H9 (cell line): ENCODE measurements at regions not wholly inside any gene's neighbourhood (a gene's known extent, or its start where the extent isn't known, plus 50 kb on each side); places are given as distances from the start of the nearest gene placed in this dataset.
"Not testable (repeated sequence)": the region's sequence is repeated elsewhere in the genome, so short reads cannot be mapped to it uniquely, and the experiment has no call there.

Source experiments
- DNase-seq: peaks from one replicate; pipeline ENCODE4 v3.0.0-alpha.2; 2017
- H2AFZ ChIP-seq: one replicate; pipeline ENCODE4 v1.6.1; 2013; ENCODE audit warnings: mild to moderate bottlenecking, low read length, control low read depth, moderate library complexity
- H2AK5ac ChIP-seq: 2 replicates; pipeline ENCODE4 v1.6.1; 2013; ENCODE audit warnings: low read length, control low read depth, mixed read lengths; ENCODE audit not compliant: insufficient read length
- H2BK120ac ChIP-seq: one replicate; pipeline ENCODE4 v1.6.1; 2013; ENCODE audit warnings: low read depth, mild to moderate bottlenecking, low read length, control low read depth, inconsistent platforms; ENCODE audit not compliant: poor library complexity, severe bottlenecking
- H2BK12ac ChIP-seq: 2 replicates; pipeline ENCODE4 v1.6.1; 2013; ENCODE audit warnings: low read length, control low read depth, mixed read lengths, low read depth; ENCODE audit not compliant: insufficient read length
- H2BK15ac ChIP-seq: 2 replicates; pipeline ENCODE4 v1.6.1; 2013; ENCODE audit warnings: low read depth, low read length, control low read depth
- H2BK20ac ChIP-seq: one replicate; pipeline ENCODE4 v1.6.1; 2013; ENCODE audit warnings: low read depth, mild to moderate bottlenecking, low read length, control low read depth, inconsistent platforms; ENCODE audit not compliant: poor library complexity, severe bottlenecking
- H2BK5ac ChIP-seq: 2 replicates; pipeline ENCODE4 v1.6.1; 2013; ENCODE audit warnings: low read length, control low read depth, mixed read lengths; ENCODE audit not compliant: insufficient read length
- H3K14ac ChIP-seq: 2 replicates; pipeline ENCODE4 v1.6.1; 2013; ENCODE audit warnings: low read length, control low read depth; ENCODE audit not compliant: insufficient read depth
- H3K18ac ChIP-seq: 2 replicates; pipeline ENCODE4 v1.6.1; 2013; ENCODE audit warnings: low read depth, mild to moderate bottlenecking, mixed read lengths, low read length, control low read depth; ENCODE audit not compliant: insufficient read length
- H3K23ac ChIP-seq: 2 replicates; pipeline ENCODE4 v1.6.1; 2013; ENCODE audit warnings: low read length, control low read depth, mixed read lengths, low read depth; ENCODE audit not compliant: insufficient read length
- H3K23me2 ChIP-seq: 2 replicates; pipeline ENCODE4 v1.6.1; 2013; ENCODE audit warnings: low read depth, mild to moderate bottlenecking, mixed read lengths, low read length, control low read depth; ENCODE audit not compliant: insufficient read length, poor library complexity, severe bottlenecking
- H3K27ac ChIP-seq: 2 replicates; pipeline ENCODE4 v1.5.1; 2013; ENCODE audit warnings: low read length, control low read depth, mixed read lengths, low read depth; ENCODE audit not compliant: insufficient read length
- H3K27me3 ChIP-seq: 2 replicates; pipeline ENCODE4 v1.6.1; 2013; ENCODE audit warnings: low read length, control low read depth, inconsistent platforms; ENCODE audit not compliant: insufficient read depth
- H3K4ac ChIP-seq: 2 replicates; pipeline ENCODE4 v1.6.1; 2013; ENCODE audit warnings: low read depth, mild to moderate bottlenecking, control low read depth, inconsistent platforms, low read length, moderate library complexity
- H3K4me1 ChIP-seq: 2 replicates; pipeline ENCODE4 v1.6.1; 2013; ENCODE audit warnings: low read length, control low read depth, inconsistent platforms; ENCODE audit not compliant: insufficient read depth
- H3K4me2 ChIP-seq: 2 replicates; pipeline ENCODE4 v1.6.1; 2013; ENCODE audit warnings: low read length, control low read depth, mixed read lengths; ENCODE audit not compliant: insufficient read length, insufficient read depth
- H3K56ac ChIP-seq: 2 replicates; pipeline ENCODE4 v1.6.1; 2013; ENCODE audit warnings: low read depth, mild to moderate bottlenecking, mixed read lengths, low read length, control low read depth; ENCODE audit not compliant: insufficient read length
- H3K79me1 ChIP-seq: 2 replicates; pipeline ENCODE4 v1.6.1; 2013; ENCODE audit warnings: low read depth, mild to moderate bottlenecking, moderate library complexity, low read length, control low read depth, inconsistent platforms; ENCODE audit not compliant: insufficient read depth, poor library complexity, severe bottlenecking
- H3K79me2 ChIP-seq: 2 replicates; pipeline ENCODE4 v1.6.1; 2013; ENCODE audit warnings: low read length, control low read depth, inconsistent platforms; ENCODE audit not compliant: insufficient read depth
- H3K9ac ChIP-seq: 2 replicates; pipeline ENCODE4 v1.6.1; 2013; ENCODE audit warnings: low read length, control low read depth, mixed read lengths; ENCODE audit not compliant: insufficient read length; ENCODE audit errors: extremely low read depth
- H3K9me3 ChIP-seq: one replicate; pipeline ENCODE4 v1.6.1; 2013; ENCODE audit warnings: low read depth, low read length, inconsistent platforms; ENCODE audit not compliant: control insufficient read depth
- H3T11ph ChIP-seq: one replicate; pipeline ENCODE4 v1.6.1; 2013; ENCODE audit warnings: mild to moderate bottlenecking, low read length, control low read depth, inconsistent platforms
- H4K20me1 ChIP-seq: one replicate; pipeline ENCODE4 v1.6.1; 2013; ENCODE audit not compliant: control insufficient read depth, insufficient read length, insufficient read depth
- H4K5ac ChIP-seq: 2 replicates; pipeline ENCODE4 v1.6.1; 2013; ENCODE audit warnings: low read depth, mild to moderate bottlenecking, mixed read lengths, low read length, control low read depth; ENCODE audit not compliant: insufficient read length
- H4K8ac ChIP-seq: replicated peaks from 2 replicates; pipeline ENCODE4 v1.6.1; 2013; ENCODE audit warnings: low read length, control low read depth, mixed read lengths, low read depth; ENCODE audit not compliant: insufficient read length
- H4K91ac ChIP-seq: 2 replicates; pipeline ENCODE4 v1.6.1; 2013; ENCODE audit warnings: low read depth, mild to moderate bottlenecking, moderate library complexity, mixed read lengths, low read length, control low read depth; ENCODE audit not compliant: insufficient read length
- H3K27ac Mint-ChIP-seq, 3 experiments: 2 replicates in 2 of 3; 3 replicates in 1 of 3; pipeline ENCODE4 v1.8.0; 2020 to 2021; ENCODE audit warnings: mixed read lengths in 3 of 3, mild to moderate bottlenecking in 1 of 3, moderate library complexity in 1 of 3
- H3K27me3 Mint-ChIP-seq: 2 replicates; pipeline ENCODE4 v1.8.0; 2021; ENCODE audit warnings: low read depth, mild to moderate bottlenecking, moderate library complexity, mixed read lengths
- H3K36me3 Mint-ChIP-seq, 3 experiments: 2 replicates in 2 of 3; 3 replicates in 1 of 3; pipeline ENCODE4 v1.8.0; 2020 to 2021; ENCODE audit warnings: low read depth in 3 of 3, mixed read lengths in 3 of 3; ENCODE audit not compliant: insufficient read depth in 1 of 3
- H3K4me1 Mint-ChIP-seq, 2 experiments: 2 replicates each; pipeline ENCODE4 v1.8.0; 2020; ENCODE audit warnings: mixed read lengths in 2 of 2
- H3K4me3 Mint-ChIP-seq, 2 experiments: 2 replicates in 1 of 2; 3 replicates in 1 of 2; pipeline ENCODE4 v1.8.0; 2020 to 2021; ENCODE audit warnings: mild to moderate bottlenecking in 2 of 2, mixed read lengths in 2 of 2, moderate library complexity in 1 of 2
- H3K9me3 Mint-ChIP-seq, 2 experiments: 2 replicates in 1 of 2; 3 replicates in 1 of 2; pipeline ENCODE4 v1.8.0; 2020; ENCODE audit warnings: mild to moderate bottlenecking in 2 of 2, mixed read lengths in 2 of 2, moderate library complexity in 1 of 2
- WGBS: extraction: QIAGEN DNeasy Blood & Tissue Kit; methylation state at CpG from one replicate; pipeline ENCODE4 v1.1.7; 2013; ENCODE audit warnings: missing lambda C conversion rate, low lambda C conversion rate, mixed read lengths; ENCODE audit not compliant: insufficient read length; ENCODE audit errors: extremely low coverage; 5-methylcytosine and 5-hydroxymethylcytosine counted together

DNA sequence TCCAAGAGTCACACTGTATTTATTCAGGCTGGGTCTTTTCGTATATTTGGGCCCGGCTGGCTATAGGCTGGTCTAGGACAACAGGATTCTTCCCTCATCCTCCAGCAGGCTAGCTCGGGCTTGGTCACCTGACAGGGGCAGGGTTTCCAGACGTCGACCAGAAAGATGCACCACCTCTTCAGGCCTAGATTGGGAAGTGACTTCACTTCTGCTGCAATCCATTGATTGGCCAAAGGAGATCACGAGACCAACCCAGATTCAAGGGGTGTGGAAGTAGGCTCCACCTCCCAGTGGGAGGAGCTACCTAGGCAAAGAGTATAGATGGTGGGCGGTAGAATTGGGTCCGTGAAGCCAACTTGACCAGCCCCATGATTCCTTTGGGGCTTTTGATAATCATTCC lies 167.5 kb downstream of the GOSR1 start:
- not testable (repeated sequence) for H3K4me1 ChIP-seq, H4K20me1 ChIP-seq, H3K27me3 Mint-ChIP-seq, H3K27me3 ChIP-seq, H3K27ac Mint-ChIP-seq, H3K9ac ChIP-seq, H3K4me3 Mint-ChIP-seq, H3K23ac ChIP-seq, H3K79me1 ChIP-seq, H3K79me2 ChIP-seq, H4K5ac ChIP-seq, H3K14ac ChIP-seq, H2BK120ac ChIP-seq, H2BK20ac ChIP-seq, H3K9me3 Mint-ChIP-seq, H4K91ac ChIP-seq, H3K4ac ChIP-seq, H3K56ac ChIP-seq, H3T11ph ChIP-seq, H3K36me3 Mint-ChIP-seq, H2AFZ ChIP-seq, H2AK5ac ChIP-seq, H3K23me2 ChIP-seq, H3K9me3 ChIP-seq, H4K8ac ChIP-seq, H3K18ac ChIP-seq, H2BK12ac ChIP-seq, H2BK15ac ChIP-seq, DNase-seq, H3K27ac ChIP-seq, H2BK5ac ChIP-seq, H3K4me2 ChIP-seq
- no CpG with 5 or more reads among the region's 8 CpGs for WGBS
- H3K4me1 Mint-ChIP-seq, result peaks cover 12 to 20% of the 10 kb centered on the region in 2 experiments

DNA sequence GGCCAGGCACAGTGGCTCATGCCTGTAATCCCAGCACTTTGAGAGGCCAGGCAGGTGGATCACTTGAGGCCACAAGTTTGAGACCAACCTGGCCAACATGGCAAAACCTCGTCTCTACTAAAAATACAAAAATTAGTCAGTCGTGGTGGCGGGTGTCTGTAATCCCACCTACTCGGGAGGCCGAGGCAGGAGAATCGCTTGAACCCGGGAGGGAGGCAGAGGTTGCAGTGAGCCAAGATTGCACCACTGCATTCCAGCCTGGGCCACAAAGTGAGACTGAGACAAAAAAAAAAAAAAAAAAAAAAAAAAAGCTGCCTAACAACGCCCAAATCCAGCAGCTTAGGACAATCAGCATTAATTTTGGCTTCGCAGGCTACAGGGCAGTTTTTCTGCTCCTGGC lies 167.1 kb downstream of the GOSR1 start:
- not testable (repeated sequence) for DNase-seq, H4K5ac ChIP-seq, H4K8ac ChIP-seq, H3K18ac ChIP-seq, H3K4me1 ChIP-seq, H3K4me3 Mint-ChIP-seq, H3K79me1 ChIP-seq, H2BK20ac ChIP-seq, H3K27ac ChIP-seq, H3K36me3 Mint-ChIP-seq, H2BK12ac ChIP-seq, H3K4me2 ChIP-seq, H3K9ac ChIP-seq, H3K23ac ChIP-seq, H3K4ac ChIP-seq, H3K79me2 ChIP-seq, H3K23me2 ChIP-seq, H3K27me3 ChIP-seq, H4K91ac ChIP-seq, H3K9me3 Mint-ChIP-seq, H2AK5ac ChIP-seq, H2BK5ac ChIP-seq, H3K56ac ChIP-seq, H2AFZ ChIP-seq, H3K27me3 Mint-ChIP-seq, H4K20me1 ChIP-seq, H2BK15ac ChIP-seq, H3K14ac ChIP-seq, H3T11ph ChIP-seq, H3K9me3 ChIP-seq, H2BK120ac ChIP-seq
- Mint-ChIP-seq H3K27ac (peak overlapping the region in 2 of 3 experiments; percentile 78 to 91; a peak in 2 of 7 replicates), H3K4me1 (peaks cover 12 to 20% of the 10 kb centered on the region in 2 experiments)
- WGBS, result no CpG with 5 or more reads among the region's 9 CpGs
